ENCODE measurements at regions not wholly inside any gene's neighbourhood (a gene's known extent, or its start where the extent isn't known, plus 50 kb on each side); places are given as distances from the start of the nearest gene placed in this dataset.
A peak's percentile ranks its signal among the peaks of the same experiment; 100 is the strongest.

- H3K4me3 ChIP-seq (replicated peaks; ENCODE audit: low read depth, low read length): no peak overlapping the region
- DNase-seq (ENCODE audit: low read depth): no peak
- no peak for TF ChIP-seq CTCF (IDR thresholded peaks at IDR 0.05; ENCODE audit: low read length, missing control alignments)
Measured at GRCh38 chr12:126359216-126359615, 1294.0 kb downstream of the AACS start.

- TF ChIP-seq CTCF (IDR thresholded peaks at IDR 0.05; ENCODE audit: low read length, missing control alignments): no peak
- H3K4me3 ChIP-seq (replicated peaks; ENCODE audit: low read depth, low read length): no peak overlapping the region
- DNase-seq (ENCODE audit: low read depth): no peak
Measured at GRCh38 chr12:126361804-126362203, 1296.6 kb downstream of the AACS start.

GRCh38 chr12:126362493-126362892, 1297.3 kb downstream of the AACS start:
- TF ChIP-seq CTCF (IDR thresholded peaks at IDR 0.05; ENCODE audit: low read length, missing control alignments): no peak
- DNase-seq (ENCODE audit: low read depth): no peak

GRCh38 chr12:126362964-126363363, 1297.7 kb downstream of the AACS start:
- no peak for TF ChIP-seq CTCF (IDR thresholded peaks at IDR 0.05; ENCODE audit: low read length, missing control alignments)
- H3K4me3 ChIP-seq (replicated peaks; ENCODE audit: low read depth, low read length): no peak overlapping the region
- no peak for DNase-seq (ENCODE audit: low read depth)

More at GRCh38 chr12:126362493-126362892, 1297.3 kb downstream of the AACS start:
- no peak overlapping the region for H3K4me3 ChIP-seq (replicated peaks; ENCODE audit: low read depth, low read length)

- DNase-seq (ENCODE audit: low read depth): peak; percentile 71
- H3K4me3 ChIP-seq (replicated peaks; ENCODE audit: low read depth, low read length): no peak overlapping the region
- peak; percentile 39 for TF ChIP-seq CTCF (IDR thresholded peaks at IDR 0.05; ENCODE audit: low read length, missing control alignments)
Measured at GRCh38 chr12:126369487-126370463, 1304.5 kb downstream of the AACS start.

- TF ChIP-seq CTCF (IDR thresholded peaks at IDR 0.05; ENCODE audit: low read length, missing control alignments): no peak
- no peak for DNase-seq (ENCODE audit: low read depth)
- no peak overlapping the region for H3K4me3 ChIP-seq (replicated peaks; ENCODE audit: low read depth, low read length)
Measured at GRCh38 chr12:126383506-126383905, 1318.3 kb downstream of the AACS start.

Measured in fibroblast of pulmonary artery (primary cell).